Amygdala (tissue), 56 donors: ENCODE measurements at regions not wholly inside any gene's neighbourhood (a gene's known extent, or its start where the extent isn't known, plus 50 kb on each side); places are given as distances from the start of the nearest gene placed in this dataset.
"Not testable (repeated sequence)": the region's sequence is repeated elsewhere in the genome, so short reads cannot be mapped to it uniquely, and the experiment has no call there.

Source experiments
- DNase-seq, 56 donors: peaks; one replicate each; lab custom pipeline; 2025; lab: John Stamatoyannopoulos, UW

GRCh38 chr1:88618331-88618730 is 65.7 kb upstream of the PKN2 start:
- no peak for DNase-seq

- DNase-seq: not testable (repeated sequence)
These were observed 61.0 kb upstream of the PKN2 start for GRCh38 chr1:88623101-88623500.
